WTC11 (cell line): ENCODE measurements at regions not wholly inside any gene's neighbourhood (a gene's known extent, or its start where the extent isn't known, plus 50 kb on each side); places are given as distances from the start of the nearest gene placed in this dataset.

Experiments used
- ATAC-seq: fragments of 200-7000 bp; cut with Tn5 transposase; 2 replicates; pipeline ENCODE4 v1.10.0; 2021; ENCODE audit warnings: mild to moderate bottlenecking, moderate library complexity
- CTCF ChIA-PET: fragments of 300-600 bp; sonication (Branson Sonifier 250); formaldehyde crosslinking; loops from one replicate; lab custom pipeline; 2021; ENCODE audit warnings: antibody characterized with exemption; lab: Charles Lee
- POLR2A ChIA-PET: fragments of 350-600 bp; sonication (Branson Sonifier 250); formaldehyde crosslinking; loops from one replicate; lab custom pipeline; 2021; ENCODE audit warnings: antibody characterized with exemption; lab: Charles Lee
- DNase-seq: peaks from one replicate; pipeline ENCODE4 v3.0.0; 2021; ENCODE audit warnings: low spot score
- H3K27ac Mint-ChIP-seq: 2 replicates; pipeline ENCODE4 v1.8.0; 2021; ENCODE audit warnings: mixed read lengths
- H3K27me3 Mint-ChIP-seq: 2 replicates; pipeline ENCODE4 v1.8.0; 2021; ENCODE audit warnings: low read depth, mild to moderate bottlenecking, moderate library complexity, mixed read lengths
- H3K36me3 Mint-ChIP-seq: 2 replicates; pipeline ENCODE4 v1.8.0; 2021; ENCODE audit warnings: mixed read lengths
- H3K4me1 Mint-ChIP-seq: 2 replicates; pipeline ENCODE4 v1.8.0; 2022; ENCODE audit warnings: mixed read lengths
- H3K4me3 Mint-ChIP-seq: 2 replicates; pipeline ENCODE4 v1.8.0; 2021; ENCODE audit warnings: mild to moderate bottlenecking, moderate library complexity, mixed read lengths
- H3K9me3 Mint-ChIP-seq: 2 replicates; pipeline ENCODE4 v1.8.0; 2021; ENCODE audit warnings: mixed read lengths
- ATF2 ChIP-seq: sonication (generic); formaldehyde crosslinking; IDR thresholded peaks from 2 replicates; pipeline ENCODE4 v1.8.1; 2022; ENCODE audit warnings: low read depth, missing genetic modification reagents, borderline replicate concordance
- ATF3 ChIP-seq: sonication (generic); formaldehyde crosslinking; conservative IDR thresholded peaks from 2 replicates; pipeline ENCODE4 v1.8.1; 2022; ENCODE audit warnings: mild to moderate bottlenecking, missing genetic modification reagents
- ELF4 ChIP-seq: sonication (generic); formaldehyde crosslinking; IDR thresholded peaks from 2 replicates; pipeline ENCODE4 v1.8.1; 2022; ENCODE audit warnings: low read depth, mild to moderate bottlenecking, moderate library complexity, missing genetic modification reagents
- ETV6 ChIP-seq: sonication (generic); formaldehyde crosslinking; IDR thresholded peaks from 2 replicates; pipeline ENCODE4 v1.8.1; 2022; ENCODE audit warnings: mild to moderate bottlenecking, missing genetic modification reagents
- HMGXB4 ChIP-seq: sonication (generic); formaldehyde crosslinking; IDR thresholded peaks from 2 replicates; pipeline ENCODE4 v1.8.1; 2023; ENCODE audit warnings: mild to moderate bottlenecking, moderate library complexity, missing genetic modification reagents
- IRF1 ChIP-seq: sonication (generic); formaldehyde crosslinking; IDR thresholded peaks from 2 replicates; pipeline ENCODE4 v1.8.0; 2023; ENCODE audit warnings: missing genetic modification reagents
- JAZF1 ChIP-seq: fragments of 250-450 bp; sonication (Bioruptor Pico); IDR thresholded peaks from 2 replicates; pipeline ENCODE4 v1.9.0; 2021; ENCODE audit warnings: moderate library complexity, mild to moderate bottlenecking, inconsistent platforms
- JUN ChIP-seq: sonication (generic); formaldehyde crosslinking; IDR thresholded peaks from 2 replicates; pipeline ENCODE4 v1.8.0; 2023; ENCODE audit warnings: mild to moderate bottlenecking, missing genetic modification reagents
- NR1H2 ChIP-seq: sonication (generic); formaldehyde crosslinking; IDR thresholded peaks from 2 replicates; pipeline ENCODE4 v1.9.0; 2021; ENCODE audit warnings: mild to moderate bottlenecking, moderate library complexity, missing genetic modification reagents
- NR3C1 ChIP-seq: sonication (generic); formaldehyde crosslinking; conservative IDR thresholded peaks from 2 replicates; pipeline ENCODE4 v1.8.1; 2023; ENCODE audit warnings: low read depth, mild to moderate bottlenecking, missing genetic modification reagents
- OVOL2 ChIP-seq: fragments of 250-450 bp; sonication (Bioruptor Pico); IDR thresholded peaks from 2 replicates; pipeline ENCODE4 v1.9.0; 2021; ENCODE audit warnings: mild to moderate bottlenecking, borderline replicate concordance
- PRDM15 ChIP-seq: sonication (generic); formaldehyde crosslinking; IDR thresholded peaks from 2 replicates; pipeline ENCODE4 v1.8.0; 2022; ENCODE audit warnings: missing genetic modification reagents
- PRRX2 ChIP-seq: fragments of 250-450 bp; sonication (Bioruptor Pico); IDR thresholded peaks from 2 replicates; pipeline ENCODE4 v1.8.0; 2021; ENCODE audit warnings: mild to moderate bottlenecking
- RELA ChIP-seq: sonication (generic); formaldehyde crosslinking; IDR thresholded peaks from 2 replicates; pipeline ENCODE4 v1.8.1; 2022; ENCODE audit warnings: missing genetic modification reagents, mild to moderate bottlenecking, borderline replicate concordance
- SMAD3 ChIP-seq: sonication (generic); formaldehyde crosslinking; IDR thresholded peaks from 2 replicates; pipeline ENCODE4 v1.8.0; 2022; ENCODE audit warnings: missing genetic modification reagents, mild to moderate bottlenecking, borderline replicate concordance
- SMAD4 ChIP-seq: sonication (generic); formaldehyde crosslinking; IDR thresholded peaks from 2 replicates; pipeline ENCODE4 v1.8.0; 2022; ENCODE audit warnings: mild to moderate bottlenecking, missing genetic modification reagents
- TEAD4 ChIP-seq: sonication (generic); formaldehyde crosslinking; IDR thresholded peaks from 2 replicates; pipeline ENCODE4 v1.8.0; 2022; ENCODE audit warnings: mild to moderate bottlenecking, missing genetic modification reagents
- TP53 ChIP-seq: sonication (generic); formaldehyde crosslinking; IDR thresholded peaks from 2 replicates; pipeline ENCODE4 v1.8.1; 2023; ENCODE audit warnings: mild to moderate bottlenecking, missing genetic modification reagents
- USF1 ChIP-seq: sonication (generic); formaldehyde crosslinking; IDR thresholded peaks from 2 replicates; pipeline ENCODE4 v1.8.0; 2022; ENCODE audit warnings: mild to moderate bottlenecking, missing genetic modification reagents
- ZNF138 ChIP-seq: sonication (generic); formaldehyde crosslinking; conservative IDR thresholded peaks from 2 replicates; pipeline ENCODE4 v1.8.1; 2022; ENCODE audit warnings: mild to moderate bottlenecking, moderate library complexity, missing genetic modification reagents
- ZNF281 ChIP-seq: sonication (generic); formaldehyde crosslinking; IDR thresholded peaks from 2 replicates; pipeline ENCODE4 v1.8.0; 2023; ENCODE audit warnings: mild to moderate bottlenecking, missing genetic modification reagents

GRCh38 chr15:37774961-37775360, 159.5 kb upstream of the TMCO5A start (continued):
- no peak for TF ChIP-seq ATF2 (CRISPR knock-in tag)
- no peak for TF ChIP-seq NR1H2 (CRISPR knock-in tag)
- no peak for TF ChIP-seq JAZF1 (CRISPR knock-in tag)
- TF ChIP-seq NR3C1 (CRISPR knock-in tag): no peak
- TF ChIP-seq PRDM15 (CRISPR knock-in tag): no peak
- TF ChIP-seq OVOL2: no peak
- no peak for TF ChIP-seq SMAD3 (CRISPR knock-in tag)
- no peak for TF ChIP-seq ZNF281
- TF ChIP-seq SMAD4: no peak
- TF ChIP-seq, all 79 proteins: peak for 0

GRCh38 chr15:37777006-37777405, 157.4 kb upstream of the TMCO5A start:
- Mint-ChIP-seq H3K36me3 (no peaks in the 10 kb centered on the region), H3K4me1 (peaks cover 3% of the 10 kb centered on the region)
- TF ChIP-seq ELF4 (CRISPR knock-in tag): no peak
- TF ChIP-seq ZNF138 (CRISPR knock-in tag): no peak
- TF ChIP-seq ETV6: no peak
- TF ChIP-seq USF1 (CRISPR knock-in tag): no peak
- TF ChIP-seq IRF1: no peak
- TF ChIP-seq, all 79 proteins: peak for 0
- ChIA-PET CTCF (no interaction called here), POLR2A (no interaction called here)
- Mint-ChIP-seq H3K27me3 (no peaks in the 10 kb centered on the region), H3K9me3 (no peaks in the 10 kb centered on the region), H3K4me3 (no peak overlapping the region), H3K27ac (no peak overlapping the region)
- no peak for DNase-seq
- ATAC-seq: no peak

- ChIA-PET POLR2A (no interaction called here), CTCF (no interaction called here)
- Mint-ChIP-seq H3K4me3 (no peak overlapping the region), H3K27ac (no peak overlapping the region), H3K36me3 (no peaks in the 10 kb centered on the region), H3K9me3 (no peaks in the 10 kb centered on the region), H3K4me1 (peaks cover 6% of the 10 kb centered on the region), H3K27me3 (no peaks in the 10 kb centered on the region)
- DNase-seq: no peak
- no peak for ATAC-seq
- TF ChIP-seq TEAD4 (CRISPR knock-in tag) (no peak), RELA (CRISPR knock-in tag) (no peak), ATF3 (CRISPR knock-in tag) (no peak), HMGXB4 (CRISPR knock-in tag) (no peak), TP53 (no peak), PRRX2 (CRISPR knock-in tag) (no peak), JUN (CRISPR knock-in tag) (no peak)
Observed at GRCh38 chr15:37783290-37783689, 151.2 kb upstream of the TMCO5A start.
